T-helper 2 cell (primary cell): ENCODE measurements at regions not wholly inside any gene's neighbourhood (a gene's known extent, or its start where the extent isn't known, plus 50 kb on each side); places are given as distances from the start of the nearest gene placed in this dataset.

Source experiments
- DNase-seq, 5 experiments: peaks; one replicate each; pipeline versions ENCODE4 v3.0.0 to v3.0.0-alpha.2; 2012 to 2022

GRCh38 chr20:43305749-43306148 lies 116.0 kb upstream of the PTPRT start:
- DNase-seq = no peak

GRCh38 chr20:43304598-43304997 lies 114.9 kb upstream of the PTPRT start:
- no peak for DNase-seq

- DNase-seq = no peak
Observed at GRCh38 chr20:43302936-43303335, 113.2 kb upstream of the PTPRT start.

GRCh38 chr20:43300901-43301300 lies 111.2 kb upstream of the PTPRT start:
- no peak for DNase-seq

- no peak for DNase-seq
Observed at GRCh38 chr20:43295781-43296180, 106.1 kb upstream of the PTPRT start.

- DNase-seq = no peak
Observed at GRCh38 chr20:43295263-43295662, 105.6 kb upstream of the PTPRT start.

GRCh38 chr20:43294031-43294430 lies 104.3 kb upstream of the PTPRT start:
- DNase-seq = no peak

- DNase-seq = no peak
Observed at GRCh38 chr20:43293068-43293786, 103.5 kb upstream of the PTPRT start.

- DNase-seq = no peak
Observed at GRCh38 chr20:43292222-43292621, 102.5 kb upstream of the PTPRT start.

- DNase-seq = no peak
Observed at GRCh38 chr20:43287637-43288036, 97.9 kb upstream of the PTPRT start.

GRCh38 chr20:43285170-43285569 lies 95.5 kb upstream of the PTPRT start:
- DNase-seq = no peak

GRCh38 chr20:43284486-43284885 lies 94.8 kb upstream of the PTPRT start:
- peak in 1 of 5 experiments; percentile 7 for DNase-seq

GRCh38 chr20:43283126-43283525 lies 93.4 kb upstream of the PTPRT start:
- DNase-seq = no peak

- no peak for DNase-seq
Observed at GRCh38 chr20:43271980-43272379, 82.3 kb upstream of the PTPRT start.

- no peak for DNase-seq
Observed at GRCh38 chr20:43265449-43265848, 75.7 kb upstream of the PTPRT start.

GRCh38 chr20:43263226-43263625 lies 73.5 kb upstream of the PTPRT start:
- DNase-seq = no peak

- DNase-seq = no peak
Observed at GRCh38 chr20:43262341-43262740, 72.6 kb upstream of the PTPRT start.

- DNase-seq = no peak
Observed at GRCh38 chr20:43255877-43256276, 66.2 kb upstream of the PTPRT start.

GRCh38 chr20:43252761-43253160 lies 63.1 kb upstream of the PTPRT start:
- no peak for DNase-seq

- DNase-seq = no peak
Observed at GRCh38 chr20:43248341-43248740, 58.6 kb upstream of the PTPRT start.

GRCh38 chr20:43247361-43247760 lies 57.7 kb upstream of the PTPRT start:
- no peak for DNase-seq

- no peak for DNase-seq
Observed at GRCh38 chr20:43244647-43245046, 54.9 kb upstream of the PTPRT start.

- DNase-seq = no peak
Observed at GRCh38 chr20:43243672-43244269, 54.1 kb upstream of the PTPRT start.

- no peak for DNase-seq
Observed at GRCh38 chr20:43241057-43241702, 51.5 kb upstream of the PTPRT start.
